K562 (cell line): ENCODE measurements at regions not wholly inside any gene's neighbourhood (a gene's known extent, or its start where the extent isn't known, plus 50 kb on each side); places are given as distances from the start of the nearest gene placed in this dataset.

Experiments used
- CLOCK ChIP-seq: fragments of 250-450 bp; sonication (Bioruptor Pico); IDR thresholded peaks from 2 replicates; pipeline ENCODE4 v1.4.0; 2020; ENCODE audit warnings: mild to moderate bottlenecking, moderate library complexity, borderline replicate concordance
- CREB5 ChIP-seq: fragments of 250-450 bp; sonication (Bioruptor Pico); IDR thresholded peaks from 2 replicates; pipeline ENCODE4 v1.5.0; 2020; ENCODE audit warnings: mild to moderate bottlenecking
- FOSL1 ChIP-seq: fragments of 200-800 bp; sonication (Bioruptor generic); conservative IDR thresholded peaks from 2 replicates; pipeline ENCODE4 v1.6.1; 2016; ENCODE audit warnings: missing genetic modification characterization, missing compliant biosample characterization
- HBP1 ChIP-seq: fragments of 450-650 bp; formaldehyde crosslinking; IDR thresholded peaks from 2 replicates; pipeline ENCODE4 v1.4.0; 2022; ENCODE audit warnings: missing genetic modification characterization
- HDAC8 ChIP-seq: fragments of 450-650 bp; IDR thresholded peaks from 2 replicates; pipeline ENCODE4 v1.6.1; 2016; ENCODE audit warnings: mild to moderate bottlenecking, missing genetic modification characterization, moderate library complexity, missing compliant biosample characterization
- NFATC3 ChIP-seq: fragments of 450-650 bp; IDR thresholded peaks from 2 replicates; pipeline ENCODE4 v1.6.1; 2017; ENCODE audit warnings: mild to moderate bottlenecking
- NFE2 ChIP-seq: IDR thresholded peaks from 2 replicates; pipeline ENCODE4 v1.6.1; 2014; ENCODE audit warnings: antibody characterized with exemption, low read depth
- POLR2A ChIP-seq: fragments of 450-650 bp; conservative IDR thresholded peaks from 2 replicates; pipeline ENCODE4 v1.6.1; 2016
- RFX5 ChIP-seq: IDR thresholded peaks from 2 replicates; pipeline ENCODE4 v1.6.1; 2011; ENCODE audit warnings: low read depth, mild to moderate bottlenecking, improper control_type of control experiment, low read length
- RNF219 ChIP-seq: fragments of 250-450 bp; sonication (Bioruptor Pico); IDR thresholded peaks from 2 replicates; pipeline ENCODE4 v1.5.0; 2022; ENCODE audit warnings: mild to moderate bottlenecking
- THRA ChIP-seq: fragments of 450-650 bp; IDR thresholded peaks from 2 replicates; pipeline ENCODE4 v1.6.1; 2017; ENCODE audit warnings: mild to moderate bottlenecking, moderate library complexity
- USF2 ChIP-seq: sonication (generic); formaldehyde crosslinking; IDR thresholded peaks from 2 replicates; pipeline ENCODE4 v1.5.0; 2020; ENCODE audit warnings: missing genetic modification reagents
- ZFPM2 ChIP-seq: fragments of 250-450 bp; sonication (Bioruptor Pico); IDR thresholded peaks from 2 replicates; pipeline ENCODE4 v1.5.1; 2022; ENCODE audit warnings: mild to moderate bottlenecking
- ZKSCAN1 ChIP-seq: fragments of 150-350 bp; IDR thresholded peaks from 2 replicates; pipeline ENCODE4 v1.6.1; 2016; ENCODE audit warnings: low read depth, low read length
- ZMIZ1 ChIP-seq, 2 experiments: fragments of 150-350 bp in 1 of 2; IDR thresholded peaks; 2 replicates each; pipeline ENCODE4 v1.6.1; 2012 to 2016; ENCODE audit warnings: low read depth in 2 of 2, low read length in 2 of 2, mild to moderate bottlenecking in 1 of 2, moderate library complexity in 1 of 2

- TF ChIP-seq ZMIZ1 (IDR thresholded peaks at IDR 0.05; ENCODE audit: low read depth in 2 of 2, low read length in 2 of 2) (no peak), THRA (no peak), RNF219 (CRISPR knock-in tag) (no peak), CREB5 (no peak), POLR2A (no peak), ZKSCAN1 (no peak), CLOCK (CRISPR knock-in tag) (no peak), HDAC8 (tag) (no peak), USF2 (CRISPR knock-in tag) (no peak), NFATC3 (no peak), FOSL1 (tag) (no peak), HBP1 (CRISPR knock-in tag) (no peak), ZFPM2 (CRISPR knock-in tag) (no peak), RFX5 (0 out of 2 replicates have a peak, but pooled peaks have one; percentile 42), NFE2 (peak; percentile 54; the same call in 1 of the 2 replicates)
Observed at GRCh38 chrX:151825925-151826485, 86.7 kb upstream of the MAGEA4 start (continued).
